IMR-90 (cell line): ENCODE measurements at regions not wholly inside any gene's neighbourhood (a gene's known extent, or its start where the extent isn't known, plus 50 kb on each side); places are given as distances from the start of the nearest gene placed in this dataset.
A peak's percentile ranks its signal among the peaks of the same experiment; 100 is the strongest.

Source experiments
- ATAC-seq: fragments of 200-7000 bp; cut with Tn5 transposase; 2 replicates; pipeline ENCODE4 v1.9.1; 2020; ENCODE audit warnings: low read depth, mild to moderate bottlenecking, moderate library complexity
- BruUV-seq: library from RNA; stranded (reverse); fragments of 400-500 nt; replicated peaks from 2 replicates; lab custom pipeline; 2021; lab: Mats Ljungman, UMichigan
- CTCF ChIA-PET: fragments of 300-600 bp; formaldehyde crosslinking; extraction: SDS; loops from one replicate; lab custom pipeline; 2021; ENCODE audit warnings: antibody characterized with exemption; lab: Yijun Ruan, JAX
- POLR2A ChIA-PET: fragments of 300-600 bp; sonication (Branson Sonifier 250); formaldehyde crosslinking; loops from one replicate; lab custom pipeline; 2022; ENCODE audit warnings: antibody characterized with exemption; ENCODE audit not compliant: unreplicated experiment; lab: Charles Lee
- DNase-seq: peaks from one replicate; pipeline ENCODE4 v3.0.0; 2013
- H2AFZ ChIP-seq: replicated peaks from 2 replicates; pipeline ENCODE3; 2013; ENCODE audit warnings: low read length, mild to moderate bottlenecking; ENCODE audit not compliant: poor library complexity
- H2AK5ac ChIP-seq: 2 replicates; pipeline ENCODE4 v1.6.1; 2013; ENCODE audit warnings: low read depth, low read length, inconsistent platforms
- H2AK9ac ChIP-seq: replicated peaks from 2 replicates; pipeline ENCODE3; 2013; ENCODE audit warnings: mild to moderate bottlenecking, low read depth, low read length, moderate library complexity; ENCODE audit not compliant: poor library complexity
- H2BK120ac ChIP-seq: 2 replicates; pipeline ENCODE4 v1.6.1; 2013; ENCODE audit warnings: low read depth, low read length, inconsistent platforms
- H2BK15ac ChIP-seq: 3 replicates; pipeline ENCODE4 v1.6.1; 2013; ENCODE audit warnings: low read depth, low read length, inconsistent platforms
- H2BK20ac ChIP-seq: 2 replicates; pipeline ENCODE4 v1.6.1; 2013; ENCODE audit warnings: low read depth, mild to moderate bottlenecking, inconsistent platforms, low read length, moderate library complexity
- H2BK5ac ChIP-seq: 2 replicates; pipeline ENCODE4 v1.6.1; 2013; ENCODE audit warnings: mild to moderate bottlenecking, low read depth, low read length, inconsistent platforms; ENCODE audit not compliant: poor library complexity, severe bottlenecking
- H3K14ac ChIP-seq: replicated peaks from 2 replicates; pipeline ENCODE4 v1.6.1; 2013; ENCODE audit warnings: low read depth, low read length, inconsistent platforms
- H3K18ac ChIP-seq: 2 replicates; pipeline ENCODE4 v1.6.1; 2013; ENCODE audit warnings: low read depth, low read length, control low read depth
- H3K23ac ChIP-seq: 2 replicates; pipeline ENCODE4 v1.6.1; 2013; ENCODE audit warnings: low read depth, low read length, inconsistent platforms
- H3K27ac ChIP-seq: 2 replicates; pipeline ENCODE4 v1.5.1; 2013; ENCODE audit warnings: mild to moderate bottlenecking, control low read depth, low read length; ENCODE audit not compliant: insufficient read depth
- H3K27me3 ChIP-seq: 2 replicates; pipeline ENCODE4 v1.6.1; 2013; ENCODE audit warnings: low read length; ENCODE audit not compliant: control insufficient read depth, insufficient read depth
- H3K36me3 ChIP-seq: 2 replicates; pipeline ENCODE4 v1.6.1; 2013; ENCODE audit warnings: low read length, mixed read lengths; ENCODE audit not compliant: control insufficient read depth, insufficient read depth
- H3K4ac ChIP-seq: 2 replicates; pipeline ENCODE4 v1.6.1; 2013; ENCODE audit warnings: low read depth, low read length, inconsistent platforms
- H3K4me1 ChIP-seq: 2 replicates; pipeline ENCODE4 v1.6.1; 2013; ENCODE audit warnings: low read length, mixed read lengths; ENCODE audit not compliant: control insufficient read depth, insufficient read depth
- H3K4me2 ChIP-seq: 2 replicates; pipeline ENCODE4 v1.6.1; 2013; ENCODE audit warnings: low read depth, mild to moderate bottlenecking, control low read depth, low read length, moderate library complexity
- H3K4me3 ChIP-seq: 2 replicates; pipeline ENCODE4 v1.5.1; 2013; ENCODE audit warnings: low read depth, mild to moderate bottlenecking, control low read depth, low read length, moderate library complexity; ENCODE audit not compliant: insufficient read depth
- H3K56ac ChIP-seq: 2 replicates; pipeline ENCODE4 v1.6.1; 2013; ENCODE audit warnings: low read length, inconsistent platforms; ENCODE audit not compliant: insufficient read depth; ENCODE audit errors: extremely low read depth
- H3K79me1 ChIP-seq, 2 experiments: 2 replicates each; pipeline ENCODE4 v1.6.1; 2013; ENCODE audit warnings: low read length in 2 of 2, inconsistent platforms in 1 of 2, low read depth in 1 of 2
- H3K9ac ChIP-seq: 2 replicates; pipeline ENCODE4 v1.6.1; 2013; ENCODE audit warnings: low read depth, low read length, control low read depth
- H3K9me1 ChIP-seq: 2 replicates; pipeline ENCODE4 v1.6.1; 2013; ENCODE audit warnings: low read length, inconsistent platforms; ENCODE audit not compliant: insufficient read depth
- H3K9me3 ChIP-seq: 2 replicates; pipeline ENCODE4 v1.6.1; 2013; ENCODE audit warnings: low read length; ENCODE audit not compliant: control insufficient read depth, insufficient read depth
- H4K20me1 ChIP-seq: 2 replicates; pipeline ENCODE4 v1.6.1; 2013; ENCODE audit warnings: low read length, inconsistent platforms; ENCODE audit not compliant: insufficient read depth
- H4K5ac ChIP-seq: 2 replicates; pipeline ENCODE4 v1.6.1; 2013; ENCODE audit warnings: mild to moderate bottlenecking, low read depth, low read length, control low read depth
- H4K8ac ChIP-seq, 2 experiments: 2 replicates each; pipeline ENCODE4 v1.6.1; 2013; ENCODE audit warnings: low read depth in 2 of 2, low read length in 2 of 2, control low read depth in 1 of 2, inconsistent platforms in 1 of 2
- H4K91ac ChIP-seq: 2 replicates; pipeline ENCODE4 v1.6.1; 2013; ENCODE audit warnings: low read depth, low read length, inconsistent platforms; ENCODE audit not compliant: insufficient read depth
- CEBPB ChIP-seq: IDR thresholded peaks from 2 replicates; pipeline ENCODE4 v1.6.1; 2012; ENCODE audit warnings: low read depth, low read length, improper control_type of control experiment
- CHD1 ChIP-seq: IDR thresholded peaks from 2 replicates; pipeline ENCODE4 v1.6.1; 2012; ENCODE audit warnings: low read depth, low read length, improper control_type of control experiment
- CTCF ChIP-seq: conservative IDR thresholded peaks from 2 replicates; pipeline ENCODE4 v1.5.1; 2012; ENCODE audit warnings: mild to moderate bottlenecking, low read depth, low read length, improper control_type of control experiment
- FOS ChIP-seq: fragments of 150-350 bp; IDR thresholded peaks from 2 replicates; pipeline ENCODE4 v1.6.1; 2016; ENCODE audit warnings: low read depth, low read length
- MAFK ChIP-seq: IDR thresholded peaks from 2 replicates; pipeline ENCODE4 v1.6.1; 2012; ENCODE audit warnings: low read depth, low read length, improper control_type of control experiment
- MAZ ChIP-seq: IDR thresholded peaks from 2 replicates; pipeline ENCODE4 v1.6.1; 2012; ENCODE audit warnings: low read depth, mild to moderate bottlenecking, low read length, improper control_type of control experiment, moderate library complexity, borderline replicate concordance
- MXI1 ChIP-seq: IDR thresholded peaks from 2 replicates; pipeline ENCODE4 v1.6.1; 2012; ENCODE audit warnings: low read depth, mild to moderate bottlenecking, low read length, moderate library complexity, borderline replicate concordance
- NFE2L2 ChIP-seq: fragments of 150-350 bp; IDR thresholded peaks from 2 replicates; pipeline ENCODE4 v1.6.1; 2016; ENCODE audit warnings: low read depth, mild to moderate bottlenecking, low read length
- POLR2A ChIP-seq: IDR thresholded peaks from 2 replicates; pipeline ENCODE4 v1.6.1; 2012; ENCODE audit warnings: mild to moderate bottlenecking, low read depth, low read length
- RAD21 ChIP-seq: IDR thresholded peaks from 2 replicates; pipeline ENCODE4 v1.6.1; 2012; ENCODE audit warnings: low read length, improper control_type of control experiment
- RCOR1 ChIP-seq: IDR thresholded peaks from 2 replicates; pipeline ENCODE4 v1.6.1; 2012; ENCODE audit warnings: mild to moderate bottlenecking, low read length, improper control_type of control experiment; ENCODE audit not compliant: insufficient replicate concordance
- SMC3 ChIP-seq: fragments of 150-350 bp; IDR thresholded peaks from 2 replicates; pipeline ENCODE4 v1.6.1; 2016; ENCODE audit warnings: low read depth, mild to moderate bottlenecking, antibody characterized with exemption, low read length, moderate library complexity
- USF2 ChIP-seq: fragments of 150-350 bp; IDR thresholded peaks from 2 replicates; pipeline ENCODE4 v1.6.1; 2017; ENCODE audit warnings: mild to moderate bottlenecking, antibody characterized with exemption, low read length, low read depth
- WGBS, 2 experiments: methylation state at CpG; one replicate each; pipeline versions ENCODE4 v1.1.5 to v1.1.7; 2013; ENCODE audit warnings: missing lambda C conversion rate in 2 of 2; ENCODE audit not compliant: insufficient read length in 1 of 2; ENCODE audit errors: extremely low coverage in 2 of 2; 5-methylcytosine and 5-hydroxymethylcytosine counted together
- dilution Hi-C: fragments of 300-500 bp; cut with HindIII; formaldehyde crosslinking; loops from one replicate; pipeline ENCODE4 v1.14.3; 2018; ENCODE audit warnings: low sequenced_read_pairs; ENCODE audit not compliant: unreplicated experiment
- in situ Hi-C: fragments of 300-500 bp; cut with MboI; formaldehyde crosslinking; loops from 3 replicates; pipeline ENCODE4 v1.14.3; 2019; ENCODE audit warnings: low sequenced_read_pairs, inconsistent platforms, mixed read lengths
- intact Hi-C: fragments of 100-400 bp; cut with micrococcal nuclease; formaldehyde crosslinking; loops from 2 replicates; pipeline ENCODE4 v1.10.0; 2022

GRCh38 chr11:69918938-69919650 is 99.9 kb upstream of the FGF3 start (continued):
- TF ChIP-seq MAZ, result peak; percentile 49; the same call in 1 of the 2 replicates

GRCh38 chr11:69919659-69920344 is 100.6 kb upstream of the FGF3 start:
- Histone ChIP-seq H3K9ac (no peak overlapping the region), H2AFZ (peak overlapping the region; percentile 81), H2BK120ac (peak overlapping the region; percentile 88), H3K27ac (no peak overlapping the region), H3K4me3 (no peak overlapping the region), H3K4me2 (no peak overlapping the region), H2BK20ac (peak overlapping the region; percentile 81; the same call in 1 of the 2 replicates), H4K91ac (peak overlapping the region; percentile 17; the same call in 1 of the 2 replicates), H3K36me3 (no peaks in the 10 kb centered on the region), H3K79me1 (no peaks in the 10 kb centered on the region), H4K8ac (peak overlapping the region in 1 of 2 experiments; percentile 72; a peak in 1 of 4 replicates), H3K14ac (peak overlapping the region; percentile 71; the same call in 1 of the 2 replicates), H3K9me1 (no peaks in the 10 kb centered on the region), H2AK9ac (peak overlapping the region; percentile 4), H4K20me1 (no peaks in the 10 kb centered on the region), H3K56ac (no peak overlapping the region), H3K9me3 (no peaks in the 10 kb centered on the region), H2BK5ac (no peak overlapping the region), H3K18ac (no peak overlapping the region), H3K4me1 (peaks cover 7% of the 10 kb centered on the region), H4K5ac (no peak overlapping the region), H3K27me3 (no peaks in the 10 kb centered on the region; the same call in 1 of the 2 replicates), H3K23ac (no peak overlapping the region), H2AK5ac (peak overlapping the region; percentile 99), H3K4ac (peak overlapping the region; percentile 90), H2BK15ac (peak overlapping the region; percentile 54; the same call in 1 of the 3 replicates)
- CTCF ChIA-PET, result no interaction called here
- BruUV-seq, result no TSS peak
- DNase-seq (no peak), ATAC-seq (no peak)
- dilution Hi-C loops, result loop anchor here (25.0 kb wide), 1 partner anchor 242 kb away; no protein-coding TSS in a partner anchor
- intact Hi-C loops, result loop anchor here (5.0 kb wide), 1 partner anchor 157 kb away; the partner anchor contains the start of gene ANO1
- POLR2A ChIA-PET, result no interaction called here
- in situ Hi-C loops, result no loop called here
- WGBS, 2 experiments, result no CpG with 5 or more reads among the region's 3 CpGs
- TF ChIP-seq RCOR1, result no peak
- no peak for TF ChIP-seq MAZ
- no peak for TF ChIP-seq MAFK
- no peak for TF ChIP-seq CHD1
- no peak for TF ChIP-seq USF2
- no peak for TF ChIP-seq POLR2A
- TF ChIP-seq RAD21, result no peak
- TF ChIP-seq SMC3, result no peak
- TF ChIP-seq NFE2L2, result no peak
- TF ChIP-seq MXI1, result no peak
- no peak for TF ChIP-seq CEBPB
- TF ChIP-seq CTCF, result no peak
- TF ChIP-seq FOS, result no peak
